D721Med (cell line): ENCODE measurements at regions not wholly inside any gene's neighbourhood (a gene's known extent, or its start where the extent isn't known, plus 50 kb on each side); places are given as distances from the start of the nearest gene placed in this dataset.

Experiments
- DNase-seq: peaks from one replicate; pipeline ENCODE4 v3.0.0; 2011; ENCODE audit warnings: low spot score; ENCODE audit not compliant: insufficient read length
- FAIRE-seq: peaks from 2 replicates; lab custom pipeline; 2011; peaks lifted over from hg19 to GRCh38; lab: Jason Lieb, UNC
- CTCF ChIP-seq: IDR thresholded peaks from 2 replicates; pipeline ENCODE4 v1.5.1; 2012; ENCODE audit warnings: mild to moderate bottlenecking, control low read depth; ENCODE audit not compliant: insufficient read depth; ENCODE audit errors: missing control alignments

GRCh38 chr2:8337321-8337720, 344.5 kb upstream of the ID2 start:
- DNase-seq: no peak
- no peak for FAIRE-seq
- TF ChIP-seq CTCF: no peak

GRCh38 chr2:8342407-8342806, 339.4 kb upstream of the ID2 start:
- FAIRE-seq (no peak), DNase-seq (no peak)
- TF ChIP-seq CTCF: no peak

GRCh38 chr2:8343031-8343430, 338.8 kb upstream of the ID2 start:
- FAIRE-seq: no peak
- TF ChIP-seq CTCF: no peak
- no peak for DNase-seq

GRCh38 chr2:8344144-8345097, 337.4 kb upstream of the ID2 start:
- FAIRE-seq (no peak), DNase-seq (no peak)
- no peak for TF ChIP-seq CTCF

- no peak for DNase-seq
- no peak for FAIRE-seq
- no peak for TF ChIP-seq CTCF
Measured at GRCh38 chr2:8345200-8345599, 336.7 kb upstream of the ID2 start.

- TF ChIP-seq CTCF: no peak
Measured at GRCh38 chr2:8346208-8346607, 335.6 kb upstream of the ID2 start.

More at GRCh38 chr2:8346208-8346607, 335.6 kb upstream of the ID2 start:
- no peak for DNase-seq
- FAIRE-seq: no peak
